ENCODE measurements at regions not wholly inside any gene's neighbourhood (a gene's known extent, or its start where the extent isn't known, plus 50 kb on each side); places are given as distances from the start of the nearest gene placed in this dataset.

- Histone ChIP-seq H3K4me3 (no peak overlapping the region), H3K27ac (no peak overlapping the region)
- DNase-seq (ENCODE audit: low spot score) = no peak
- TF ChIP-seq CTCF (IDR thresholded peaks at IDR 0.05) = no peak
Observed at GRCh38 chr11:103659743-103660142, 376.7 kb upstream of the DDI1 start.

GRCh38 chr11:103661185-103661584 lies 375.3 kb upstream of the DDI1 start:
- Histone ChIP-seq H3K4me3 (no peak overlapping the region), H3K27ac (no peak overlapping the region)
- no peak for TF ChIP-seq CTCF (IDR thresholded peaks at IDR 0.05)
- DNase-seq (ENCODE audit: low spot score) = no peak

- TF ChIP-seq CTCF (IDR thresholded peaks at IDR 0.05) = no peak
- Histone ChIP-seq H3K27ac (no peak overlapping the region), H3K4me3 (no peak overlapping the region)
- no peak for DNase-seq (ENCODE audit: low spot score)
Observed at GRCh38 chr11:103661991-103662390, 374.4 kb upstream of the DDI1 start.

- no peak overlapping the region for H3K27ac ChIP-seq
- TF ChIP-seq CTCF (IDR thresholded peaks at IDR 0.05) = no peak
- no peak for DNase-seq (ENCODE audit: low spot score)
- H3K4me3 ChIP-seq = no peak overlapping the region
Observed at GRCh38 chr11:103662880-103663279, 373.6 kb upstream of the DDI1 start.

- H3K27ac ChIP-seq = no peak overlapping the region
- DNase-seq (ENCODE audit: low spot score) = no peak
- no peak for TF ChIP-seq CTCF (IDR thresholded peaks at IDR 0.05)
Observed at GRCh38 chr11:103668859-103669258, 367.6 kb upstream of the DDI1 start.

GRCh38 chr11:103671143-103671651 lies 365.2 kb upstream of the DDI1 start:
- Histone ChIP-seq H3K4me3 (no peak overlapping the region), H3K27ac (no peak overlapping the region)
- no peak for TF ChIP-seq CTCF (IDR thresholded peaks at IDR 0.05)
- no peak for DNase-seq (ENCODE audit: low spot score)

More at GRCh38 chr11:103668859-103669258, 367.6 kb upstream of the DDI1 start:
- no peak overlapping the region for H3K4me3 ChIP-seq

- Histone ChIP-seq H3K27ac (no peak overlapping the region), H3K4me3 (no peak overlapping the region)
- TF ChIP-seq CTCF (IDR thresholded peaks at IDR 0.05) = no peak
- DNase-seq (ENCODE audit: low spot score) = no peak
Observed at GRCh38 chr11:103673773-103674172, 362.7 kb upstream of the DDI1 start.
